GM18498 (cell line): ENCODE measurements at regions not wholly inside any gene's neighbourhood (a gene's known extent, or its start where the extent isn't known, plus 50 kb on each side); places are given as distances from the start of the nearest gene placed in this dataset.

ENCODE experiments used
- ATAC-seq: cut with Tn5 transposase; IDR thresholded peaks from one replicate; pipeline ENCODE4 v1.9.1; 2021; ENCODE audit warnings: mild to moderate bottlenecking, moderate library complexity; ENCODE audit not compliant: unreplicated experiment

GRCh38 chr16:49081086-49081485 lies 200.6 kb downstream of the CBLN1 start:
- no peak for ATAC-seq

GRCh38 chr16:49078571-49078970 lies 203.1 kb downstream of the CBLN1 start:
- ATAC-seq = no peak

- ATAC-seq = no peak
Measured at GRCh38 chr16:49078104-49078503, 203.5 kb downstream of the CBLN1 start.

- ATAC-seq = no peak
Measured at GRCh38 chr16:49075709-49076108, 205.9 kb downstream of the CBLN1 start.

GRCh38 chr16:49068224-49068623 lies 213.4 kb downstream of the CBLN1 start:
- ATAC-seq = no peak

GRCh38 chr16:49067776-49068175 lies 213.9 kb downstream of the CBLN1 start:
- ATAC-seq = no peak

- ATAC-seq = no peak
Measured at GRCh38 chr16:49061137-49061714, 220.4 kb downstream of the CBLN1 start.

GRCh38 chr16:49060728-49061127 lies 220.9 kb downstream of the CBLN1 start:
- ATAC-seq = no peak

- ATAC-seq = no peak
Measured at GRCh38 chr16:49058382-49058781, 223.3 kb downstream of the CBLN1 start.

- ATAC-seq = no peak
Measured at GRCh38 chr16:49057936-49058335, 223.7 kb downstream of the CBLN1 start.

GRCh38 chr16:49057391-49057790 lies 224.2 kb downstream of the CBLN1 start:
- ATAC-seq = no peak

GRCh38 chr16:49056546-49056945 lies 225.1 kb downstream of the CBLN1 start:
- ATAC-seq = no peak

- no peak for ATAC-seq
Measured at GRCh38 chr16:49055824-49056545, 225.7 kb downstream of the CBLN1 start.

GRCh38 chr16:49055291-49055690 lies 226.3 kb downstream of the CBLN1 start:
- ATAC-seq = no peak

GRCh38 chr16:49054606-49055005 lies 227.0 kb downstream of the CBLN1 start:
- no peak for ATAC-seq

GRCh38 chr16:49052846-49053245 lies 228.8 kb downstream of the CBLN1 start:
- ATAC-seq = no peak

GRCh38 chr16:49051576-49051975 lies 230.1 kb downstream of the CBLN1 start:
- ATAC-seq = no peak

- ATAC-seq = no peak
Measured at GRCh38 chr16:49050607-49051006, 231.0 kb downstream of the CBLN1 start.

GRCh38 chr16:49049644-49050043 lies 232.0 kb downstream of the CBLN1 start:
- no peak for ATAC-seq

- no peak for ATAC-seq
Measured at GRCh38 chr16:49049191-49049590, 232.4 kb downstream of the CBLN1 start.

GRCh38 chr16:49048557-49048956 lies 233.1 kb downstream of the CBLN1 start:
- no peak for ATAC-seq

GRCh38 chr16:49036126-49036525 lies 245.5 kb downstream of the CBLN1 start:
- no peak for ATAC-seq

GRCh38 chr16:49027420-49027819 lies 254.2 kb downstream of the CBLN1 start:
- no peak for ATAC-seq
